Activated naive CD4-positive, alpha-beta T cell treated with anti-CD3 and anti-CD28 coated beads for 36 hours (primary cell): ENCODE measurements at regions not wholly inside any gene's neighbourhood (a gene's known extent, or its start where the extent isn't known, plus 50 kb on each side); places are given as distances from the start of the nearest gene placed in this dataset.
A peak's percentile ranks its signal among the peaks of the same experiment; 100 is the strongest.

Experiments used
- CTCF ChIA-PET: fragments of 350-600 bp; sonication (Branson Sonifier 250); formaldehyde crosslinking; loops from one replicate; lab custom pipeline; 2021; ENCODE audit warnings: antibody characterized with exemption; lab: Charles Lee
- DNase-seq: peaks from one replicate; pipeline ENCODE4 v3.0.0-alpha.2; 2020
- H3K27ac Mint-ChIP-seq: one replicate; pipeline ENCODE4 v1.8.0; 2021; ENCODE audit warnings: mild to moderate bottlenecking, mixed read lengths
- H3K27me3 Mint-ChIP-seq: one replicate; pipeline ENCODE4 v1.8.0; 2021; ENCODE audit warnings: low read depth, mixed read lengths
- H3K36me3 Mint-ChIP-seq: one replicate; pipeline ENCODE4 v1.8.0; 2021; ENCODE audit warnings: low read depth, mixed read lengths
- H3K4me1 Mint-ChIP-seq: one replicate; pipeline ENCODE4 v1.8.0; 2021; ENCODE audit warnings: low read depth, mixed read lengths
- H3K4me3 Mint-ChIP-seq: one replicate; pipeline ENCODE4 v1.8.0; 2021; ENCODE audit warnings: mild to moderate bottlenecking, moderate library complexity, mixed read lengths
- H3K9me3 Mint-ChIP-seq: one replicate; pipeline ENCODE4 v1.8.0; 2021; ENCODE audit warnings: mixed read lengths
- intact Hi-C: fragments of 100-400 bp; cut with micrococcal nuclease; formaldehyde crosslinking; loops from one replicate; pipeline ENCODE4 v1.15.1; 2023

DNA sequence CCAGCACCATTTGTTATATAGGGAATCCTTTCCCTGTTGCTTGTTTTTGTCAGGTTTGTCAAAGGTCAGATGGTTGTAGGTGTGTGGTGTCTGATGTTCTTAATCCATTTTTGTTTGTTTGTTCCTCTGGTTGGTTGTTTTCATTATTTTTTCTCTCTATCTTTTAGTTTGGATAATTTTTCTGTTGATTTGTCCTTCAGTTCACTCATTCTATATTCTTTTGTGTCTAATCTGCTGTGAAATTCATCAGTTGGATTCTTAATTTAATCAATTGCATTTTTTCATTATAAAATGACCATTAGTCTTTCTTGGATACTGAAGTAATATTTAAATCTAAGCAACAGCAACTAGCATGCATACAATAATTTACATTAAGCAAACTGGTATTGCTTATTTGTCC lies 206.7 kb upstream of the TRIB2 start:
- Mint-ChIP-seq H3K4me1 (peaks cover 62% of the 10 kb centered on the region), H3K4me3 (no peak overlapping the region), H3K27me3 (no peaks in the 10 kb centered on the region), H3K27ac (no peak overlapping the region), H3K36me3 (peaks cover 4% of the 10 kb centered on the region), H3K9me3 (peaks cover 4% of the 10 kb centered on the region)
- intact Hi-C loops, result no loop called here
- no peak for DNase-seq
- CTCF ChIA-PET, result interaction anchor here (0.6 kb wide), 2 partner anchors 45 to 238 kb away, joined by 3 to 4 read pairs; no protein-coding TSS in a partner anchor

DNA sequence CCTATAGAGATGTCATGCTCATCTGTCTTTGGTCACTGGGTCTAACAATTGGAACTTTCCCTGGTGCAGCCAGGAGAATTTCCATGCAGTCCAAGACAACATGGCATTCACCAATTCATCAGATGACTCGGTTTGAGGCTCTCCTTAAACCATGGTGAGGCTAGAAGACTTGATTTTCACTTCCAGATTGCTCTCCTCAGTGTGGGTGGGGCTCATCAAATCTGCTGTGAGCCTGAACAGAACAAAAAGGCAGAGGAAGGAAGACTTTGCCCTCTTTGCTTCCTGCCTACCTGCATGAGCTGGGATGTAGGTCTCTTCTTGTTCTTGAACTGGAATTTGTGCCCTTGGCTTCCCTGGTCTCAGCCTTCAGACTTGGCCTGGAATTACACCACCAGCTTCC lies 203.4 kb upstream of the TRIB2 start:
- Mint-ChIP-seq H3K4me1 (peaks cover 47% of the 10 kb centered on the region), H3K4me3 (no peak overlapping the region), H3K27me3 (no peaks in the 10 kb centered on the region), H3K36me3 (peaks cover 4% of the 10 kb centered on the region), H3K27ac (peak overlapping the region; percentile 50), H3K9me3 (peaks cover 4% of the 10 kb centered on the region)
- intact Hi-C loops, result loop anchor here (2.0 kb wide), 1 partner anchor 19 kb away; no protein-coding TSS in a partner anchor
- no peak for DNase-seq
- CTCF ChIA-PET, result no interaction called here

DNA sequence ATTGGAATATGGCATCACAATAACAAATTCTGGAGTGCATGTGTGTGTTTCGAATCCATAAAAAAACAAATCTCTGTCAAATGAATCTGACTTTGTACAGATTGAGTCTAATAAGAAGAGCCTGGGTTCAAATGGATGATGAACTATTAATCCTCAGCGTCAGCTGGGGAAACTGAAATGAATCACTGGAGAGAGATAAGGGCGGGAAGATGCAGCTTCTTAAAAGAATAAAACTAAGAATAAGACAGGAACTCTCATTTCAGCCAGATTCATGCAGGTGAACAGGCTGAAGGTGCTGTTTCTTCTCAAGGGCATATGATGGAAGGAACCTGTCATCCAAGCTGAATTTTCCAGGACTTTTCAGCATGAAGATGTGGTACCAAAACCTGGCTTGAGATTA lies 202.6 kb upstream of the TRIB2 start:
- Mint-ChIP-seq H3K4me3 (no peak overlapping the region), H3K9me3 (peaks cover 4% of the 10 kb centered on the region), H3K27me3 (no peaks in the 10 kb centered on the region), H3K27ac (no peak overlapping the region), H3K4me1 (peaks cover 44% of the 10 kb centered on the region), H3K36me3 (peaks cover 4% of the 10 kb centered on the region)
- intact Hi-C loops, result loop anchor here (1.0 kb wide), 1 partner anchor 8 kb away; no protein-coding TSS in a partner anchor
- DNase-seq, result no peak
- CTCF ChIA-PET, result interaction anchor here (1.0 kb wide), 1 partner anchor 202 kb away, joined by 3 read pairs; no protein-coding TSS in a partner anchor

DNA sequence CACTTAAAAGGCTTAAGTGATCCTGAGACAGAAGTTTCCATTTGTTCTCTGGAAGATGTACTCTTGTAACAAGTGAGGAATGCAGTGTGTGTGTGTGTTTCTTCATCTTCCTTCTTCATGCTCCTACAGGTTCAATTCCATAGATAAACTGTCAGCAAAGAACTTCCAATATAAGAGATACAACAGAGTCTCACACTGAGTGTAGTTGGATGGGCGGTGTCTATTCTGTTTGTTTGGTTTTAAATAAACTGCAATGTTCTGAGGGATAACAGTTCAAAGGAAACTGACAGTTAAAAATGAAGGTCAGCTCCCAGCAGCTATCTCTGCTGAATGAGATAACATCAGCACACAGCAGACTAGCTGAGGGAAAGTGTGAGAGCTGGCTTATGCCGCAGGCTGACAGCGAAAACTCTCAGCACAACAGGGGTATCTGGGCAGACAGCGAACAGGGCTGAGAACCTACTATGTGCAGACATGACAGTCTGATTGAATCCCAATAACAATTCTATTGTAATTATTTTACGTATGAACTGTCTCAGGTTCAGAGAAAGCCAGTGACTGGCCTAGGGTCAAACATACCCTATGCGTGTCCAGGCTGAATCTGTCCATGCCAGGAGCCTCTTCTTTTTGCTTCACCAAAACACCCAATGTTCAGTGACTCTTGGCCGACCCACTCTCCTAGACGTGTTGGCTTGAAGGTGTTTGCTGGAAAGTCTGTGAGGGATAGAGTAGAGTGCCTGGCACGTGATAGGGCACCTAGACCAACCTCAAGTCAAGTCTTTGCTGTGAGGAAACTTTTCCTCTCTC lies 201.9 kb upstream of the TRIB2 start:
- Mint-ChIP-seq H3K9me3 (peaks cover 2% of the 10 kb centered on the region), H3K4me1 (peaks cover 46% of the 10 kb centered on the region), H3K27me3 (no peaks in the 10 kb centered on the region), H3K4me3 (no peak overlapping the region), H3K27ac (no peak overlapping the region), H3K36me3 (no peaks in the 10 kb centered on the region)
- DNase-seq, result peak; percentile 21
- CTCF ChIA-PET, result interaction anchor here (0.8 to 1.1 kb wide), 3 partner anchors 20 to 492 kb away, joined by 3 read pairs; no protein-coding TSS in a partner anchor
- intact Hi-C loops, result loop anchor here (1.0 kb wide), 1 partner anchor 9 kb away; no protein-coding TSS in a partner anchor

DNA sequence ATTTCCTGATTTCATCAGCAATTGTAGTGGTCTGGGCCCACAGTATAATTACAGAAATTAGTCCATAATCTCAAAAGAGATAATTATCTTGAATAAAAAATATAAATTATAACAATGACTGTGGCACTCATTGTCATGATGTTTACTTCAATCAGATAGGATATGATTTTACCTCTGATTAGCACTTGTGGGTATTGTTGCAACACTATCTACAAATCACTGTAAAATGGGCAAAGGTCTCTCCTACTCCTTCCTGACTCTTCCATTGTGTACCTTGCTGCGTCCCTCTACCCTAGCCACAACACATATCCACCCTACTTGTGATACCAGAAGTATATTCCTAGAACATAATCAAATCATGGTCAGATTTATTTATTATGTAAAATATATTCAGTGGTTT lies 200.9 kb upstream of the TRIB2 start:
- Mint-ChIP-seq H3K4me3 (no peak overlapping the region), H3K27me3 (no peaks in the 10 kb centered on the region), H3K4me1 (peaks cover 43% of the 10 kb centered on the region), H3K9me3 (peaks cover 2% of the 10 kb centered on the region), H3K36me3 (no peaks in the 10 kb centered on the region), H3K27ac (no peak overlapping the region)
- no peak for DNase-seq
- CTCF ChIA-PET, result interaction anchor here (0.6 to 1.1 kb wide), 2 partner anchors 23 to 491 kb away, joined by 3 read pairs; no protein-coding TSS in a partner anchor
- intact Hi-C loops, result no loop called here

DNA sequence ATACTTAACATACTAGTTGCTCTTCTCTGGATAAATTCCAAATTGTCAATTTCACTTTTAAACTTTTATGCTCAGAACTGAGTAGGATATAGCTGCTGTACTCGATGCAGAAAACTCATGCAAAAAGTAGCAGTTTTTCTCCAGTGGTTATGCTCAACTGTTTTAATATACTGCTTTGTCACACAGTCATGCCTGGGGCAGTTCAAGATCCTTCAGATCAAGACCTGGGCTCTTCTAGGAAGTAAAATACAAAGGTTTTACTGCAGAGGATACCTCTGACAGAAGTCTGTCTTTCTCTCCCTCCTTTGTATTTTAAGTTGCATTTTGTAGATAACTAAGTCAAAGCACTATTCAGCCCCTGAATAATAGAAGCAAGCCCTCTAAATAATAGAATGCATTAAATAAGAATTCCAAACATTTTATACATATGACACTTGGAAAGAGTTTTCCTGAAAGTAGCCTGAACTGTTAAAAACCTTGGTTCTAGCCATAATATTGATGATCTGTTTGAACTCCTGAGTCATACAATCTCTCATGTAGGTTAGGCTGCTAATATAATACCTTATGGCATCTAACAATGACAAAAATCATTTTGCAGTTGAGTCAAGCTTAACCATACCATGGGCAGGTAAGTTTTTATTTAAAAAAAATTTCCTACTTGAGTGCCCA lies 183.3 kb upstream of the TRIB2 start:
- H3K27me3 Mint-ChIP-seq, result no peaks in the 10 kb centered on the region
- H3K9me3 Mint-ChIP-seq, result no peaks in the 10 kb centered on the region
- CTCF ChIA-PET, result no interaction called here
- H3K27ac Mint-ChIP-seq, result no peak overlapping the region
- intact Hi-C loops, result loop anchor here (2.0 kb wide), 1 partner anchor 21 kb away; no protein-coding TSS in a partner anchor
- no peak overlapping the region for H3K4me3 Mint-ChIP-seq
- H3K4me1 Mint-ChIP-seq, result peaks cover 19% of the 10 kb centered on the region
- DNase-seq, result no peak
- no peaks in the 10 kb centered on the region for H3K36me3 Mint-ChIP-seq

DNA sequence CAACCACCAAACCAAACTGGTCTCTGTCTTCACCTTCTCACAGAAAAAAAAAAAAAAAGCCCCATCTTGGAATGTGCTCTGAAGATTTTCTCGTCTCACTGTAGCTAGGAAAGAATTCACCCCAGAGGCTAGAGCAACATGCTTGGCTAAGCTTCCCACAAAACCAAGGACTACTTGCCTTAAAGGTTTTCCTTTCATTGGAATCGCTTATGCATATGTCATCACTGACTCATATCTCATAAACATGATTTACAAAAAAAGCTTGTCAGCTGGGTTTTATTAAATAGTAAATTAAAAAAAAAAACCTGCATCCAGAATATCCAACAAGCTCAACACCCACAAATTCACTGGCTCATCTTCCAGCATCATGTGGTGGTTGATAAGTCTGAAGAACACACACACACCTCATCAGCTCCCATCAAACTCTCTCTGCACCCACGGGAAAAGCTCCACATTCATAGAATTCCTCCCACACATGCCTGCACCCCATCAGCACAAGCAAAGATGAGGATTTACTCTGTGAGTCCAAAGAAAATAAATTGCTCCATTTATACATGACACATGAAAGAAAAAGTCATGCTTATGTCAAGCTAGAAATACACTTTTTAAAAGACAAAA lies 182.0 kb upstream of the TRIB2 start:
- H3K36me3 Mint-ChIP-seq, result no peaks in the 10 kb centered on the region
- no peak for DNase-seq
- CTCF ChIA-PET, result interaction anchor here (0.7 to 1.3 kb wide), 4 partner anchors 12 to 181 kb away, joined by 3 to 7 read pairs (median 4); no protein-coding TSS in a partner anchor
- no peaks in the 10 kb centered on the region for H3K9me3 Mint-ChIP-seq
- H3K27ac Mint-ChIP-seq, result no peak overlapping the region
- peaks cover 19% of the 10 kb centered on the region for H3K4me1 Mint-ChIP-seq
- H3K27me3 Mint-ChIP-seq, result no peaks in the 10 kb centered on the region
- intact Hi-C loops, result no loop called here
- no peak overlapping the region for H3K4me3 Mint-ChIP-seq

DNA sequence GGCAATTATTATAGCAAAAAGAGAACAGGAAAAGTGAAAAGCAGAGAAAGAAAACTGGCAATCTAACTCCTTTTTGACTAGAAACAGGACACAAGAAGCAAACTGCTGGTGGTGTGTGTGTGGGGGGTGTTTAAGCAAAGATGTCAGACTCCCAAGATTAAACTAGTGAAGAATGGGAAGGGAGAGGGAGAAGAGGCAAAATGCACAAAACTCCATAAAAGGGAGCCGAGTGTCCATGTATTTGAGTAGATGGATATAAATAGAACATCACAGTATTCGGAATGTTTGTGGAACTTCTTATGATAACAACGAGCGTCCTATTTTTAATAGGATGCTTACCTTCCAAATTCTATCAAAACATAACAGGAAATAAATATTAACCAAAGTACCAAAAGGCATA lies 179.8 kb upstream of the TRIB2 start:
- H3K4me3 Mint-ChIP-seq, result no peak overlapping the region
- peaks cover 19% of the 10 kb centered on the region for H3K4me1 Mint-ChIP-seq
- no peaks in the 10 kb centered on the region for H3K27me3 Mint-ChIP-seq
- no peak for DNase-seq
- no peaks in the 10 kb centered on the region for H3K9me3 Mint-ChIP-seq
- H3K27ac Mint-ChIP-seq, result no peak overlapping the region
- no peaks in the 10 kb centered on the region for H3K36me3 Mint-ChIP-seq
- intact Hi-C loops, result no loop called here
- CTCF ChIA-PET, result no interaction called here

DNA sequence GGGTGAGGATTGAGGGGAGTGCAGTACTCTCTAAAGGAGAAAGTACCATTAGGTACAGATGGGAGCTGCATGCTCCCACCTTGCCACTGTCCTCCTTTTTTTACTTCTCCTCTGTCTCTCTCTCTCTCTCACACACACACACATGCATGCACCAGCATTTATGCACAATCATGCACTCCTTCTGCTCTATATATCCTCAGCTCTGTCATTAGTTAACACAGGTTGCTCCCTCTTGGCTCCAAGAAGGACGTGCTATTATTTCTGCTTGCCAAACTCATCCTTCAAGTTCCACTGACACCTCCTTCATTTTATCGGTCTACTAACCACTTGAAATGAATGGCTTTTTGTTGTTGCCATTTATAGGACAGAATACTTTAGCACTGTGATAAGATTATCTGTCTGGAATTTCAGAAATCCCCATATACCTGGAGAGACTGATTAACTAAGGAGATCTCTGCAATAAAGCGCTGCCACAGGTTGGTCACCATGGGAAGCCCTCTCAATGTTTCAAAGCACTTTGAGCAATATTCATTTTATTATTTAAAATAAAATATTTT lies 178.5 kb upstream of the TRIB2 start:
- H3K4me3 Mint-ChIP-seq, result no peak overlapping the region
- no peak for DNase-seq
- CTCF ChIA-PET, result no interaction called here

DNA sequence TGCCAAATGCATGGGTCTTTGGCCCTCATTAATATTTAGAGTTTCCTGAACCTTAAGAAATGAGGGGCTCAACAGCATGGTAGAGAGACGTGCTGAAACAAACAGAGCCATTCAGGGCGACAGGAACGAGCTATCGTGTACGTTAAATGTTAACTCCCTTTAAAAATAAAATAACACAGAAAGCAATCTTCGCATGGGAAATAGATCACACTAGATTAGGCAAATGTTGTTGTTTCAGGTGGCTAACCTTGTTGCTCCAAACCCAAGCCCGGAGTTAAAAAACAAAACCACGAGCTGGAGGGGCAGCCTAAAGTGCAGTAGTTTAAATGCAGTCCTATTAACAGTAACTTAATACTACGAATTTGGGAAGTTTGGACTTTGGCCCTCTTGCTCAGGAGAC lies 177.4 kb upstream of the TRIB2 start:
- CTCF ChIA-PET, result interaction anchor here (0.5 kb wide), 1 partner anchor 24 kb away, joined by 3 read pairs; no protein-coding TSS in a partner anchor
- Mint-ChIP-seq H3K27me3 (no peaks in the 10 kb centered on the region), H3K36me3 (no peaks in the 10 kb centered on the region), H3K27ac (no peak overlapping the region), H3K4me1 (peaks cover 9% of the 10 kb centered on the region), H3K9me3 (no peaks in the 10 kb centered on the region), H3K4me3 (no peak overlapping the region)
- intact Hi-C loops, result no loop called here
- DNase-seq, result no peak

More for the DNA sequence above, 178.5 kb upstream of the TRIB2 start:
- Mint-ChIP-seq H3K27me3 (no peaks in the 10 kb centered on the region), H3K27ac (no peak overlapping the region), H3K9me3 (no peaks in the 10 kb centered on the region), H3K36me3 (no peaks in the 10 kb centered on the region), H3K4me1 (peaks cover 16% of the 10 kb centered on the region)
- intact Hi-C loops, result no loop called here

DNA sequence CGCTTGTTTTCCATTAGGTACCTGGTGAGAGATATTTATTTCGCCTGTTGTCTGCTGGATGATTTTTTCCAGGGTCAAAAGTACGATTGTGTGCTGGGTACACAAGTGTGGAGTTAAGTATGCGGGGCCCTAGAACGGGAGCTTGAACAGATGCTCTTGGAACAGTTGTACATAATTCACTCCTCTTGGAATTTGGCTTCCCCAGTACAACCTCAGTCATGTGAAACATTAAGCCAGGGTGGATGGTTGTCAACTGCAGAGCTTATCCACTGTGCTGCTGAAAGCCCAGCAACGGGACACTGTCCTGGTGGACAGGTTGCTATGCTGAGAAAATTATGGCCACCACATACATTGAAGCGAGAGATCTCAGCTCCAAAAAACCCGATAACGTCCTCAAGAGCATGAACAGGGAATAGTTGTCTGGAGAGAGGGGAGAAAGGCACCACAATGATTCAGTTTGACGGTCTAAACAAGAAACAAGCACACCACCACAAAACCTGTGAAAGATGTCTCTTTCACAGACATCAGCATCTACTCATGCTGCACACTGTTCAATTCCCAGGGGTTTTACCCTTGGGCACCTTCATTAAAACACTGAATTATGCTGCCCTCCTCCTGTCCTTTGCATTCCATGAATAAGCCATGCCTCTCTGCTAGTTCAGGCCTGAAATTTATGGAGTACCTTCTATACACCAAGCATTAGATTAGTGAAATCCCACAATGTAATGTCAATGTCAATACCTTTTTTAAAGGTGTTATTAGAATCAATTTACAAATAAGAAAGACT lies 176.8 kb upstream of the TRIB2 start:
- Mint-ChIP-seq H3K27ac (no peak overlapping the region), H3K27me3 (no peaks in the 10 kb centered on the region), H3K4me1 (peaks cover 7% of the 10 kb centered on the region), H3K4me3 (no peak overlapping the region), H3K9me3 (no peaks in the 10 kb centered on the region), H3K36me3 (no peaks in the 10 kb centered on the region)
- intact Hi-C loops, result no loop called here
- no peak for DNase-seq
- CTCF ChIA-PET, result no interaction called here
